Calu3 (cell line): ENCODE measurements at regions not wholly inside any gene's neighbourhood (a gene's known extent, or its start where the extent isn't known, plus 50 kb on each side); places are given as distances from the start of the nearest gene placed in this dataset.

Experiments
- BruUV-seq: library from RNA; stranded (reverse); fragments of 400-500 nt; replicated peaks from 2 replicates; lab custom pipeline; 2021; lab: Mats Ljungman, UMichigan
- CTCF ChIA-PET: fragments of 300-600 bp; sonication (Branson Sonifier 250); formaldehyde crosslinking; loops from one replicate; lab custom pipeline; 2022; ENCODE audit warnings: antibody characterized with exemption; lab: Charles Lee
- DNase-seq: peaks from one replicate; pipeline ENCODE4 v3.0.0; 2022
- H3K27ac Mint-ChIP-seq: one replicate; pipeline ENCODE4 v1.8.0; 2022; ENCODE audit warnings: mixed read lengths; ENCODE audit not compliant: unreplicated experiment
- H3K27me3 Mint-ChIP-seq: one replicate; pipeline ENCODE4 v1.8.0; 2022; ENCODE audit warnings: mixed read lengths; ENCODE audit not compliant: unreplicated experiment
- H3K36me3 Mint-ChIP-seq: one replicate; pipeline ENCODE4 v1.8.0; 2022; ENCODE audit warnings: mild to moderate bottlenecking, moderate library complexity, mixed read lengths; ENCODE audit not compliant: insufficient read depth, unreplicated experiment
- H3K4me1 Mint-ChIP-seq: one replicate; pipeline ENCODE4 v1.8.0; 2022; ENCODE audit warnings: mild to moderate bottlenecking, low read depth, mixed read lengths; ENCODE audit not compliant: unreplicated experiment
- H3K4me3 Mint-ChIP-seq: one replicate; pipeline ENCODE4 v1.8.0; 2022; ENCODE audit warnings: mild to moderate bottlenecking, low read depth, moderate library complexity, mixed read lengths; ENCODE audit not compliant: unreplicated experiment
- H3K9me3 Mint-ChIP-seq: one replicate; pipeline ENCODE4 v1.8.0; 2022; ENCODE audit warnings: low read depth, mixed read lengths; ENCODE audit not compliant: unreplicated experiment
- intact Hi-C: fragments of 100-400 bp; cut with micrococcal nuclease; formaldehyde crosslinking; loops from one replicate; pipeline ENCODE4 v1.10.0; 2022; ENCODE audit not compliant: unreplicated experiment
- TF ChIP-seq, protein P1 (sequence below): fragments of 200-600 bp; IDR thresholded peaks from one replicate; pipeline ENCODE4 v1.8.0; 2022; ENCODE audit warnings: antibody characterized with exemption; ENCODE audit not compliant: unreplicated experiment

DNA sequence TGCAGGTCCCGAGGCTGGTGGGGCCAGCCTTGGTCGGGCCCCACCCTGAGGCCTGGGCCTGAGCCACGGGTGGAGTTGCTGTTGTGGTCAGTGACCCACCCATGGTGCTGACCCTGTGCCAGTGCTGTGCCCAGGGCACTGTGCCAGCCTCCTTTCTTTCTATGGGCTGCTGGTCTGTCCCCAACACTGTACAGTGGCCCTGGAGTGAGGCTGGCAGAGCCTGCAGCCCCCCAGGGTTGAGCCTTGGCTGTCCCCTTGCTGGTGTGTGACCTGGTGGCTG is 1235.7 kb downstream of the BRD1 start:
- H3K9me3 Mint-ChIP-seq: peaks cover 3% of the 10 kb centered on the region
- DNase-seq: no peak
- intact Hi-C loops: no loop called here
- no TSS peak for BruUV-seq
- H3K27me3 Mint-ChIP-seq: no peaks in the 10 kb centered on the region
- CTCF ChIA-PET: no interaction called here
- no peaks in the 10 kb centered on the region for H3K4me1 Mint-ChIP-seq
- H3K4me3 Mint-ChIP-seq: no peak overlapping the region
- H3K27ac Mint-ChIP-seq: no peak overlapping the region
- TF ChIP-seq, protein P1, sequence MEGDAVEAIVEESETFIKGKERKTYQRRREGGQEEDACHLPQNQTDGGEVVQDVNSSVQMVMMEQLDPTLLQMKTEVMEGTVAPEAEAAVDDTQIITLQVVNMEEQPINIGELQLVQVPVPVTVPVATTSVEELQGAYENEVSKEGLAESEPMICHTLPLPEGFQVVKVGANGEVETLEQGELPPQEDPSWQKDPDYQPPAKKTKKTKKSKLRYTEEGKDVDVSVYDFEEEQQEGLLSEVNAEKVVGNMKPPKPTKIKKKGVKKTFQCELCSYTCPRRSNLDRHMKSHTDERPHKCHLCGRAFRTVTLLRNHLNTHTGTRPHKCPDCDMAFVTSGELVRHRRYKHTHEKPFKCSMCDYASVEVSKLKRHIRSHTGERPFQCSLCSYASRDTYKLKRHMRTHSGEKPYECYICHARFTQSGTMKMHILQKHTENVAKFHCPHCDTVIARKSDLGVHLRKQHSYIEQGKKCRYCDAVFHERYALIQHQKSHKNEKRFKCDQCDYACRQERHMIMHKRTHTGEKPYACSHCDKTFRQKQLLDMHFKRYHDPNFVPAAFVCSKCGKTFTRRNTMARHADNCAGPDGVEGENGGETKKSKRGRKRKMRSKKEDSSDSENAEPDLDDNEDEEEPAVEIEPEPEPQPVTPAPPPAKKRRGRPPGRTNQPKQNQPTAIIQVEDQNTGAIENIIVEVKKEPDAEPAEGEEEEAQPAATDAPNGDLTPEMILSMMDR: no peak
- no peaks in the 10 kb centered on the region for H3K36me3 Mint-ChIP-seq

DNA sequence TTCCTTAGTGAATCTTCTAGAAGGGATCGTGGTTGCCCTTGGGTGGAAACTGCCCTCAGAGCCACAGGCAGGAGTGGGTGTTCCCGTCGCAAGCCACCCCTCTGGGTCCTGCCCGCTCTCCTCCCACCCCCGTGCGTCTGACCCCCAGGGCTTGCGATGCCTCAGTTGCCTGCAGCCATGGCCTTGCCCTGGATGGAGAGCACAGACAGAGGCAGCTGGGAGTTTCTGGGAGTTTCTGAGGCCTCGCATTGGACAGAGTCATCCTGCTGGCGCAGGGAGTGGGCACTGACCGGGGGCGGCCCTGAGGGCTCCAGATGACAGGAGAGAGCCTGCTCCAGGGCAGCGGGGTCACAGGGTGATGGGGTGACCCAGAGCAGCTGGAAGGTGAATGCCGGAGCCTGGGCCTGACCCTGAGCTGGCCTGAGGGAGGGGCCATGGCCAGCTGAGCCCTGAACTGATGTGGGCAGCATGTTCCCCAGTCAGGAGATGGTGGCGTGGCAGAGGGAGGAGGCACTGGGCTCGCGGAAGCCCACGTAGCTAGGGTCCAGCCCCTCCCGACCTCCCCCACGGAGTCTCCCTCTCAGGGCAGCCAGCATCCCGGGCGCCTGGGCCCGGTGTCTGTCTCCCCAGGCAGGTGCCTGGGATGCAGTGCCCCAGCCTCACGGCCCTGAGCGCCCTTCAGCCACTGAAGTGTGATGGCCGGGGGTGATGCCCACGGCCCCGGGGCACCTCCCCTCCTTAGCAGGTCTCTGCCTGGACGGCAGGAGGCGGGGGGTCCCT is 1236.2 kb downstream of the BRD1 start:
- CTCF ChIA-PET: no interaction called here
- intact Hi-C loops: no loop called here
- no TSS peak for BruUV-seq
- Mint-ChIP-seq H3K27me3 (no peaks in the 10 kb centered on the region), H3K4me3 (no peak overlapping the region), H3K27ac (no peak overlapping the region), H3K9me3 (peaks cover 3% of the 10 kb centered on the region), H3K4me1 (no peaks in the 10 kb centered on the region), H3K36me3 (no peaks in the 10 kb centered on the region)
- DNase-seq: no peak
- TF ChIP-seq, protein P1: no peak

DNA sequence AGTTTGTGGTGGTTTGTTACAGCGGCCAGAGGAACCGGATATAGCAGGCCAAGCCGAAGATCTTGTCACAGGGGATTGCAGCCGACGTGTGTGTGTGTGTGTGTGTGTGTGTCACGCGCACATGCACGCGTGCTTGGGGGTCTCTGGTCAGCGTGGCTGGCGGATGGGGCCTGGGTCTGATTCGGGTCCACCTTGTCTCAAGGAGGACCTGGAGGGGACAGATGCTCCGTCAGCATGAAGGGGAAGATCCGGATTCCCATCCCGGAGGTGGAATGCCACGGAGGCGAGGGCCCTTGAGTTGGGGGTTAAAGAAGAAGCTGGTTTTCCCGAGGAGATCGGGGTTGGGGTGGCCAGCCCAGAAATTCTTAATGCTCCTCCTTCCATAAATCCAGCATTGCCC is 1237.8 kb downstream of the BRD1 start:
- DNase-seq: no peak
- Mint-ChIP-seq H3K4me1 (no peaks in the 10 kb centered on the region), H3K27me3 (no peaks in the 10 kb centered on the region), H3K9me3 (peaks cover 3% of the 10 kb centered on the region), H3K27ac (no peak overlapping the region), H3K36me3 (no peaks in the 10 kb centered on the region), H3K4me3 (no peak overlapping the region)
- intact Hi-C loops: no loop called here
- no TSS peak for BruUV-seq
- TF ChIP-seq, protein P1: no peak
- CTCF ChIA-PET: no interaction called here

DNA sequence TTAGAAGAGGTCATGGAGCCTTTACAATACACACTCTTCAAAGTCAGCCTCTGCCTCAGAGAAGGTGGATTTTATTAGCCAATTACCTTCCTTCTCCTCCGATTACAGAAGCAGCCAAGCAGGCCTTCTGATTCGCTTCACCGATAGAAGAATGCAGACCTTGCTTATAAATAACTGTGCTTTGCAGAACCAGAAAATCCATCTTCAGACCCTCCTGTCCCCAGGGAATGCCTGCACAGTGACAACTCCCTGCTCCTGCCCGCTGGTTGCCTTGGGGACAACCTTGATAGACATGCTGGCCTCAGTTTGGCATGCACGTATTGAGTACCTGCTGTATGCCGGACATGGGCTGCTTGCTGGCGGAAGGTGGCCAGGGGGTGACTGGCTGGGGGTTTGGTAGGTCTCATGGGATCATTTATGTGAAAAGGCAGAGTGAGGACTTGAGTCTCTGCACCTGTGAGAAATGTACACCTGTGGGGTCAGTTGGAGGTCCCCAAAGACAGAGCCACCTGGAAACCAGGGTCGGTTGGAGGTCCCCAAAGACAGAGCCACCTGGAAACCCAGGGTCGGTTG is 1238.7 kb downstream of the BRD1 start:
- no peak for DNase-seq
- peaks cover 2% of the 10 kb centered on the region for H3K9me3 Mint-ChIP-seq
- H3K27me3 Mint-ChIP-seq: no peaks in the 10 kb centered on the region
- no TSS peak for BruUV-seq
- H3K4me1 Mint-ChIP-seq: no peaks in the 10 kb centered on the region
- intact Hi-C loops: no loop called here
- CTCF ChIA-PET: no interaction called here
- no peak overlapping the region for H3K27ac Mint-ChIP-seq
- no peaks in the 10 kb centered on the region for H3K36me3 Mint-ChIP-seq
- no peak overlapping the region for H3K4me3 Mint-ChIP-seq
- TF ChIP-seq, protein P1: no peak
